Brain microvascular endothelial cell (primary cell): ENCODE measurements at regions not wholly inside any gene's neighbourhood (a gene's known extent, or its start where the extent isn't known, plus 50 kb on each side); places are given as distances from the start of the nearest gene placed in this dataset.
"Not testable (repeated sequence)": the region's sequence is repeated elsewhere in the genome, so short reads cannot be mapped to it uniquely, and the experiment has no call there.

Experiments used
- DNase-seq: peaks from one replicate; pipeline ENCODE4 v3.0.0-alpha.2; 2020
- H3K27ac ChIP-seq: fragments of 250-450 bp; sonication (Bioruptor Pico); 2 replicates; pipeline ENCODE4 v1.5.1; 2020; ENCODE audit warnings: mild to moderate bottlenecking, moderate library complexity
- H3K27me3 ChIP-seq: fragments of 250-450 bp; sonication (Bioruptor Pico); replicated peaks from 2 replicates; pipeline ENCODE4 v1.5.1; 2020; ENCODE audit warnings: mild to moderate bottlenecking
- H3K36me3 ChIP-seq: fragments of 250-450 bp; sonication (Bioruptor Pico); replicated peaks from 2 replicates; pipeline ENCODE4 v1.5.1; 2020; ENCODE audit warnings: mild to moderate bottlenecking
- H3K4me3 ChIP-seq: 2 replicates; pipeline ENCODE4 v1.5.1; 2011; ENCODE audit warnings: low read depth, mild to moderate bottlenecking, control low read depth, low read length, moderate library complexity
- CTCF ChIP-seq: IDR thresholded peaks from 2 replicates; pipeline ENCODE4 v1.5.1; 2011; ENCODE audit warnings: low read depth, mild to moderate bottlenecking, moderate library complexity, low read length, control low read depth, inconsistent platforms; ENCODE audit errors: missing control alignments
- in situ Hi-C: cut with HindIII; loops from 2 replicates; pipeline ENCODE4 v1.10.0; 2017; ENCODE audit warnings: low sequenced_read_pairs, low pct_ligation_motif_present

GRCh38 chr22:47879346-47879745, 1116.9 kb downstream of the TBC1D22A start:
- Histone ChIP-seq H3K27ac (no peak overlapping the region), H3K27me3 (no peaks in the 10 kb centered on the region), H3K36me3 (no peaks in the 10 kb centered on the region), H3K4me3 (no peak overlapping the region)
- no peak for TF ChIP-seq CTCF
- in situ Hi-C loops: no loop called here
- no peak for DNase-seq

GRCh38 chr22:47878460-47878859, 1116.0 kb downstream of the TBC1D22A start:
- DNase-seq: no peak
- Histone ChIP-seq H3K27ac (no peak overlapping the region), H3K27me3 (no peaks in the 10 kb centered on the region), H3K4me3 (no peak overlapping the region), H3K36me3 (no peaks in the 10 kb centered on the region)
- no peak for TF ChIP-seq CTCF
- in situ Hi-C loops: no loop called here

GRCh38 chr22:47872761-47873535, 1110.5 kb downstream of the TBC1D22A start:
- Histone ChIP-seq H3K4me3 (no peak overlapping the region), H3K27ac (no peak overlapping the region), H3K36me3 (no peaks in the 10 kb centered on the region), H3K27me3 (no peaks in the 10 kb centered on the region)
- TF ChIP-seq CTCF: no peak
- in situ Hi-C loops: no loop called here
- DNase-seq: no peak

GRCh38 chr22:47865626-47866025, 1103.2 kb downstream of the TBC1D22A start:
- no peak for TF ChIP-seq CTCF
- Histone ChIP-seq H3K36me3 (no peaks in the 10 kb centered on the region), H3K4me3 (no peak overlapping the region), H3K27me3 (no peaks in the 10 kb centered on the region), H3K27ac (no peak overlapping the region)
- no peak for DNase-seq
- in situ Hi-C loops: no loop called here

GRCh38 chr22:47862394-47862793, 1099.9 kb downstream of the TBC1D22A start:
- in situ Hi-C loops: no loop called here
- H3K36me3 ChIP-seq: no peaks in the 10 kb centered on the region
- TF ChIP-seq CTCF: no peak
- H3K27ac ChIP-seq: no peak overlapping the region
- no peak for DNase-seq
- no peaks in the 10 kb centered on the region for H3K27me3 ChIP-seq
- no peak overlapping the region for H3K4me3 ChIP-seq

GRCh38 chr22:47860907-47861306, 1098.5 kb downstream of the TBC1D22A start:
- H3K27me3 ChIP-seq, H3K36me3 ChIP-seq, in situ Hi-C loops, H3K4me3 ChIP-seq, H3K27ac ChIP-seq, DNase-seq: not testable (repeated sequence)
